ENCODE measurements at regions not wholly inside any gene's neighbourhood (a gene's known extent, or its start where the extent isn't known, plus 50 kb on each side); places are given as distances from the start of the nearest gene placed in this dataset.

DNA sequence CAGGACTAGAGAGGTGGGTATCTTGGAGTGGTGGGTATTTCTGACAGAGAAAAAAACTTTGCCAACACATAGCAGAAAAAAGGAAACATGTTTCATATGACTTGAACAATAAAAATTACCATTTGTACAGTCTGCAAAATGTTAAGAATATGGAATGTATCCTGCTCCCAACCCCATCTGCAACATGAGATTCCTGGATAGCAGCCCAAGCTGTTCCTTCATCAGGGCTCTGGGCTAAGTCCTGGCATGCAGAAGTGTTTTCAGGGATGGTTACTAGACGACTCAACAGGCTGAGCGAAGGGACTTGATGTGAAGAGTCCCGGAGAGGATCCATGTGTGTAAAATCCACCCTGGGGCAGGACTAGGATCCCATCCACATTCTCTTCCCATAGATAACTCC lies 121.0 kb upstream of the IRX3 start:
- TF ChIP-seq TEAD4 (IDR thresholded peaks at IDR 0.05), result no peak
- no peak for TF ChIP-seq EGR1 (IDR thresholded peaks at IDR 0.05)
- no peak for TF ChIP-seq NFIC (IDR thresholded peaks at IDR 0.05)
- TF ChIP-seq FOXM1 (IDR thresholded peaks at IDR 0.05; ENCODE audit: borderline replicate concordance, low read depth), result no peak
- TF ChIP-seq USF1 (IDR thresholded peaks at IDR 0.05), result no peak
- TF ChIP-seq CEBPB (IDR thresholded peaks at IDR 0.05), result no peak
- no peak for TF ChIP-seq RAD21 (IDR thresholded peaks at IDR 0.05; ENCODE audit: low read depth)
- TF ChIP-seq MAX (IDR thresholded peaks at IDR 0.05), result no peak
- no peak for TF ChIP-seq ZBTB7A (IDR thresholded peaks at IDR 0.05; ENCODE audit: low read depth)
- TF ChIP-seq TCF12 (IDR thresholded peaks at IDR 0.05; ENCODE audit: low read depth), result no peak

GRCh38 chr16:54405478-54405877 lies 118.9 kb upstream of the IRX3 start:
- no peak for TF ChIP-seq TCF12 (IDR thresholded peaks at IDR 0.05; ENCODE audit: low read depth)
- TF ChIP-seq ZBTB7A (IDR thresholded peaks at IDR 0.05; ENCODE audit: low read depth), result no peak
- TF ChIP-seq, protein P1, sequence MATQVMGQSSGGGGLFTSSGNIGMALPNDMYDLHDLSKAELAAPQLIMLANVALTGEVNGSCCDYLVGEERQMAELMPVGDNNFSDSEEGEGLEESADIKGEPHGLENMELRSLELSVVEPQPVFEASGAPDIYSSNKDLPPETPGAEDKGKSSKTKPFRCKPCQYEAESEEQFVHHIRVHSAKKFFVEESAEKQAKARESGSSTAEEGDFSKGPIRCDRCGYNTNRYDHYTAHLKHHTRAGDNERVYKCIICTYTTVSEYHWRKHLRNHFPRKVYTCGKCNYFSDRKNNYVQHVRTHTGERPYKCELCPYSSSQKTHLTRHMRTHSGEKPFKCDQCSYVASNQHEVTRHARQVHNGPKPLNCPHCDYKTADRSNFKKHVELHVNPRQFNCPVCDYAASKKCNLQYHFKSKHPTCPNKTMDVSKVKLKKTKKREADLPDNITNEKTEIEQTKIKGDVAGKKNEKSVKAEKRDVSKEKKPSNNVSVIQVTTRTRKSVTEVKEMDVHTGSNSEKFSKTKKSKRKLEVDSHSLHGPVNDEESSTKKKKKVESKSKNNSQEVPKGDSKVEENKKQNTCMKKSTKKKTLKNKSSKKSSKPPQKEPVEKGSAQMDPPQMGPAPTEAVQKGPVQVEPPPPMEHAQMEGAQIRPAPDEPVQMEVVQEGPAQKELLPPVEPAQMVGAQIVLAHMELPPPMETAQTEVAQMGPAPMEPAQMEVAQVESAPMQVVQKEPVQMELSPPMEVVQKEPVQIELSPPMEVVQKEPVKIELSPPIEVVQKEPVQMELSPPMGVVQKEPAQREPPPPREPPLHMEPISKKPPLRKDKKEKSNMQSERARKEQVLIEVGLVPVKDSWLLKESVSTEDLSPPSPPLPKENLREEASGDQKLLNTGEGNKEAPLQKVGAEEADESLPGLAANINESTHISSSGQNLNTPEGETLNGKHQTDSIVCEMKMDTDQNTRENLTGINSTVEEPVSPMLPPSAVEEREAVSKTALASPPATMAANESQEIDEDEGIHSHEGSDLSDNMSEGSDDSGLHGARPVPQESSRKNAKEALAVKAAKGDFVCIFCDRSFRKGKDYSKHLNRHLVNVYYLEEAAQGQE (IDR thresholded peaks at IDR 0.05; ENCODE audit: low read depth), result no peak
- no peak for TF ChIP-seq EGR1 (IDR thresholded peaks at IDR 0.05)
- TF ChIP-seq NFIC (IDR thresholded peaks at IDR 0.05), result no peak
- no peak for TF ChIP-seq MAX (IDR thresholded peaks at IDR 0.05)
- TF ChIP-seq TAF1 (IDR thresholded peaks at IDR 0.05; ENCODE audit: low read depth), result no peak
- TF ChIP-seq TEAD4 (IDR thresholded peaks at IDR 0.05), result no peak
- TF ChIP-seq YY1 (IDR thresholded peaks at IDR 0.05; ENCODE audit: low read depth), result no peak
- TF ChIP-seq CREB1 (IDR thresholded peaks at IDR 0.05; ENCODE audit: low read depth), result no peak

DNA sequence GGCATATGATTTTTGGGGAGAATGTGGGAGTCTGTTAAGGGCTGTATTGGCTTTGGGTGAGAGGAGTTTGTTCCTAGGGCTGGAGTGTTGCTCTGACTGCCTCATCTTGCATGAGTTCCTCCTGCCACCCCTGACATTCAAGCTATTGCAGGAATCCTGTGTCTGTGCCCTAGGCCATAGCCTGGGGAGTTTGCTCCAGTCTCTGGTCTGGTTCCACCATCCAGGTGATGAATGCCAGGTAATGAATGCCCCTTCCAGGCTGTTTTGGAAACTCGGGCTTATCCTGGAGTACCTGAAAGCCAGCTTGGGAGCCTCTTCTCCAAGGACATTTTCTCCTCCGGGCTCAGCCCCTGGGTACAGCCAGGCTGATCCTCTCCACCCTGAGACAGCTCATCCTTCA lies 117.0 kb upstream of the IRX3 start:
- no peak for TF ChIP-seq YY1 (IDR thresholded peaks at IDR 0.05; ENCODE audit: low read depth)
- TF ChIP-seq MAX (IDR thresholded peaks at IDR 0.05), result no peak
- TF ChIP-seq EGR1 (IDR thresholded peaks at IDR 0.05), result no peak
- TF ChIP-seq TCF12 (IDR thresholded peaks at IDR 0.05; ENCODE audit: low read depth), result no peak
- no peak for TF ChIP-seq CEBPB (IDR thresholded peaks at IDR 0.05)
- no peak for TF ChIP-seq TAF1 (IDR thresholded peaks at IDR 0.05; ENCODE audit: low read depth)
- TF ChIP-seq ZBTB7A (IDR thresholded peaks at IDR 0.05; ENCODE audit: low read depth), result no peak
- no peak for TF ChIP-seq NFIC (IDR thresholded peaks at IDR 0.05)
- no peak for TF ChIP-seq TEAD4 (IDR thresholded peaks at IDR 0.05)
- no peak for TF ChIP-seq USF1 (IDR thresholded peaks at IDR 0.05)
- no peak for TF ChIP-seq EP300 (IDR thresholded peaks at IDR 0.05; ENCODE audit: borderline replicate concordance)
- no peak for TF ChIP-seq RAD21 (IDR thresholded peaks at IDR 0.05; ENCODE audit: low read depth)
- TF ChIP-seq, protein P1 (IDR thresholded peaks at IDR 0.05; ENCODE audit: low read depth), result no peak
- TF ChIP-seq CREB1 (IDR thresholded peaks at IDR 0.05; ENCODE audit: low read depth), result no peak
- TF ChIP-seq FOXM1 (IDR thresholded peaks at IDR 0.05; ENCODE audit: borderline replicate concordance, low read depth), result no peak

- no peak for TF ChIP-seq CEBPB (IDR thresholded peaks at IDR 0.05)
- no peak for TF ChIP-seq YY1 (IDR thresholded peaks at IDR 0.05; ENCODE audit: low read depth)
- no peak for TF ChIP-seq FOXM1 (IDR thresholded peaks at IDR 0.05; ENCODE audit: borderline replicate concordance, low read depth)
- no peak for TF ChIP-seq MAX (IDR thresholded peaks at IDR 0.05)
- no peak for TF ChIP-seq TAF1 (IDR thresholded peaks at IDR 0.05; ENCODE audit: low read depth)
- no peak for TF ChIP-seq CREB1 (IDR thresholded peaks at IDR 0.05; ENCODE audit: low read depth)
- TF ChIP-seq ZBTB7A (IDR thresholded peaks at IDR 0.05; ENCODE audit: low read depth), result no peak
Measured at GRCh38 chr16:54402873-54403272, 116.3 kb upstream of the IRX3 start.

GRCh38 chr16:54402270-54402669 lies 115.7 kb upstream of the IRX3 start:
- TF ChIP-seq TCF12 (IDR thresholded peaks at IDR 0.05; ENCODE audit: low read depth) (no peak), TEAD4 (IDR thresholded peaks at IDR 0.05) (no peak), YY1 (IDR thresholded peaks at IDR 0.05; ENCODE audit: low read depth) (no peak), MAX (IDR thresholded peaks at IDR 0.05) (no peak), CREB1 (IDR thresholded peaks at IDR 0.05; ENCODE audit: low read depth) (no peak), NFIC (IDR thresholded peaks at IDR 0.05) (no peak), CEBPB (IDR thresholded peaks at IDR 0.05) (no peak), ZBTB7A (IDR thresholded peaks at IDR 0.05; ENCODE audit: low read depth) (no peak), RAD21 (IDR thresholded peaks at IDR 0.05; ENCODE audit: low read depth) (no peak), FOXM1 (IDR thresholded peaks at IDR 0.05; ENCODE audit: borderline replicate concordance, low read depth) (no peak), TAF1 (IDR thresholded peaks at IDR 0.05; ENCODE audit: low read depth) (no peak), USF1 (IDR thresholded peaks at IDR 0.05) (no peak), EGR1 (IDR thresholded peaks at IDR 0.05) (no peak)
- TF ChIP-seq, protein P1 (IDR thresholded peaks at IDR 0.05; ENCODE audit: low read depth), result no peak
